ENCODE measurements at regions not wholly inside any gene's neighbourhood (a gene's known extent, or its start where the extent isn't known, plus 50 kb on each side); places are given as distances from the start of the nearest gene placed in this dataset.
"Not testable (repeated sequence)": the region's sequence is repeated elsewhere in the genome, so short reads cannot be mapped to it uniquely, and the experiment has no call there.

- no peak for DNase-seq
Measured at GRCh38 chr13:76331943-76332712, 554.1 kb downstream of the KCTD12 start.

DNA sequence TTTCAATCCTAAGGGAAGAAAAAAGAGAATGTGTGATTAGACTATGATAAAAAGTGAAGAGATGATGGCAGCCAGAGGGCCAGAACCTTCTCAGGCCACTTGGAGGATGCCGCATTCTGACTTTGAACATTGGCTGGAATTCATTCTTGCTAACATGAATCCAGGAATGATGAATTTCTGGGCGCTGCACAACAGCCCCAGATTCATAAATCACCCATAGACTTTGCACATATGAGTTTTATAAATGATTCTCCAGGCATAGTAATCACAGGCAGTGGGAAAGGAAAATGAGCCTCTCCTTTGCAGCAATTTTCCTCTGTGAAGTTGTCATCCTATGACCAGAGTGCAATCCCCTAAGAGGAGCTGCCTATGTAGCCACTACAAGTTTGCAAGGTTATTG, 555.4 kb downstream of the KCTD12 start:
- DNase-seq, result peak; percentile 70

DNA sequence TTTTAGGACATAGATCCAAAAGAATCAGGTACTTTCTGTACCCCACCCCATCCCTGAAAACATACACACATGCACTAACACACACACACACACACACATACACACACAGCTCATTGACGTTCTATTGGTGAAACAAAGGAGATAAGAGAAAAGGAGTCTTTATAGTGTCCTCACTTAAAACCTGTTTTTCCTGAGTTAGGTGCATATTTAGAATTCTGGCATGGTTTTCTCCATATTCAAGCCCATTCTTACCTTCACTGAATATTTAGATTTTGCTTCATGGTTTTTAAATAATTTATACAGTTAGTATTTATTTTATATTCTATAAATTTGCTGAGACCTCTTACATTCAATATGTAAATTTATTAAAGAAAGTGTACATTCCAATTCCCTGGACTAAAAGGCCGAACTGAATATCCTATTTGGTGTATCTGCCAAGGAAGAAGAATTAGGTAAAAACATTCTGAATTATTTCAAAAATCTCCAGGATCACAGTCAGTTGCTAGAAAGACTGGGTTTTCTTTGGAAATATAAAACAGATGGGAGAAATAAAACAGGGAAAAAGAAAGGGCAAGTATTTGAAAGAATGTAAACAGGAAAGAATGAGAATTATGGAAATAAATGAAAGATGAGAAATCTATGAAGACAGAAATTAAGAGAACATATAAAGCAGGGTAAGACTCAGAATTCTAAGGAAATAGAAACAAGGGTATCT, 556.2 kb downstream of the KCTD12 start:
- DNase-seq, result no peak

DNA sequence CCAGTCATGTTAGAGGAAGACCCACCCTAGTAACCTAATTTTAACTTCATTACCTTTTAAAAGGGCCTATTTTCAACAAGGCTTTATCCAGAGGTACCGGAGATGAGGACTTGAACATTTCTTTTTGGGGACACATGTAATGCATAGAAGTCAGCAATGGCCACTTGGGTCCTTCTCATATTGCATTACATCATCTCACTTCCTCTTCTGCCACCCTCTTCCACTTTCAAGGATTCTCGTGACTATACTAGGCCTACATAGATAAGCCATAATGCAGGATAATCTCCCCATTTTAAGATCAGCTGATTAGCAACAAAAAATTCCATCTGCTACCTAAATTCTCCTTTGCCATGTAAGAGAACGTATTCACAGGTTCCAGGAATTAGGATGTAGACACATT, 557.2 kb downstream of the KCTD12 start:
- DNase-seq, result no peak

DNA sequence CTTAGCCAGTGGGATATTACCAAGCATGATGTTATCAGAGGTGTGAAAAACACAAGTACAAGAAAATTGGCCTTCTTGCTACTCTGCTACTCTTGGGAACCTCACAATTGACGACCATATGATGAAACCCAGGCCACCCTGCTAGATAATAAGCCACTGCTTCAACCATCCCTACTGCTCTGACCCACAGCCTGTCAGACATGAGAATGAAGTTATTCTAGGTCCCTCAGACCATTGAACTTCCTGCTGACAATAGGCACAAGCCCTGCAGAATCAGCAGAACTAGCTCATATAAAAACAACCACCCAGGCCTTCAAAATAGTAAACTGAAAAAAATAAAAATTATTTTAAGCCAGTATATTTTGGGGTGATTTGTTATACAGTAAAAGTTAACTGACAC, 559.9 kb downstream of the KCTD12 start:
- DNase-seq, result no peak

- no peak for DNase-seq
Measured at GRCh38 chr13:76319921-76320320, 566.3 kb downstream of the KCTD12 start.

DNA sequence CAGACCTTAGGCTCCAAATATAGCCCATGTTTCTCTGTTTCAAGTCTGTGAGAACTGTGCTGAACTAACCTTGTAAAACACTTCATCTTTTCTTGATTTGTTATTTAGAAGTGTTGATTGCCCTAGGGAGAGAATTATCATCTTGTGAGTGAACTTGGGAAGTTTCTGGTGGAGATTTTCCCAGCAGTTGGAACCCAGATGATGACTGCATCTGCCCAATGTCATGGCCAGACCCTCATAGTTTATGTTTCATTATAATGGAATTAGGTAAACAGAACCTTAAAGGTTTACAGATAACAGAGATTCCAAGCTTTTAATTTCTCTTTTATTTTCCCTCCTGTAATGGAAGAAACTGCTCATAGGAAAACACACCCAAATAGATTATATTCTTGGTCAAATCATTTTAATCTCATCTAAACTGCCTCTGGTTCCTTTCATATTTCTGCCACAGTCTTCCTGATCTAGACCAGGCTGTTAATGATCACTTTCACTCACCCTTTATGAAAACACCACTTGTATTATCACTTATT, 569.1 kb downstream of the KCTD12 start:
- no peak for DNase-seq

DNA sequence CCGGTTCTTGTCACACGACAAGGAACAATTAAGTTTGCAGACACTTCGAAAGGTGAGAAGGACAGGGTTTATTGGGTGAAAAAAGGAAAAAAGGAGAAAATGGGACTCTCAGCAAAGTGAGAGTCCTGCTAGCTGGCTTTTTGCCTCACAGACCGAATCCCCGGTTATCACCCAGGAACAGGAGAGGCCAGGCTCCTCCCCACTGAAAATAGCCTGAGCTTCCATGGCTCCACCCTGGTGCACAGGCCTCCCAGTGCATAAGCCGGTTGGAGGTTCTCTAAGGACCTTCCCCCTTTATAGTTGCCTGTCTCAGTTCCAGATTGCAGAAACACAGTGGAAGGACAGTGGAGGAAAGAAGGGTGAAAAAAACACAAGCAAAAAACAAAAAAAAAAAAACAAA, 571.7 kb downstream of the KCTD12 start:
- no peak for DNase-seq

- no peak for DNase-seq
Measured at GRCh38 chr13:76307142-76307541, 579.1 kb downstream of the KCTD12 start.

DNA sequence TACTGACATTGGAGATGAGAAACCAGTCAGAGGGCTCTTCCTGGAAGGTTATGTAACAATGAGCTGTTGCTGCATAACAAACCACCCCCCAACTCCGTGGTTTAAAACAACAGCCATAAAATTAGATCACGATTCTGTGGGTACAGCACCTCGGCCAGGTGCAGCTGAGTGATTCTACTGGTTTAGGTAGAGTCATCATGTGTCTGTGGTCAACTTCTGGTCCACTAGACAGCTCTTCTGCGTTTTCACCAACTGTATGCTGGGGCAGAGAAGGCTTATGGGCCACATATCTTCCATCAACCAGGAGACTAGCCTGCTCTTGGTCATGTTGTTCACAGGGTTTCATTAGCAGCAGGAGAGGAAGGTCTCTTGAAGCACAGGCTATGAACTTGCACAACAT, 585.5 kb downstream of the KCTD12 start:
- no peak for DNase-seq

DNA sequence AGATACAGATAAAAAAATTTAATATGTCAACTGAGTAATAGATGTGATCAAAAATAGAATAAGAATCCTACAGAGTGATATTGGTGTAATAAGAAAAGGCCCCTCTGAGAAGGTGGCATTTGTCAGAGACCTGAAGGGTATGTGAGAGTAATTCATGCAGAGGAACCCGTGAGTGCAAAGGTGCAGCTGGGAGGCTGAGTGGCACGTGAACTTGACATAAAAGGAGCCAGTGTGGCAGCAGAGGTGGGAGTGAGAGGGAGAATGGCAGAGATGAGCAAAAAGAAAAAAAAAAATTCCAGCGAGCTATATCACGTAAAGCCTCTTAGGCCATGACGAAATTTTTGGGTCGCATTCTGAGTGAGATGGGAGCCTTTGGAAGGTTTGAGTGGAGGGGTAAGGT, 588.9 kb downstream of the KCTD12 start:
- no peak for DNase-seq

DNA sequence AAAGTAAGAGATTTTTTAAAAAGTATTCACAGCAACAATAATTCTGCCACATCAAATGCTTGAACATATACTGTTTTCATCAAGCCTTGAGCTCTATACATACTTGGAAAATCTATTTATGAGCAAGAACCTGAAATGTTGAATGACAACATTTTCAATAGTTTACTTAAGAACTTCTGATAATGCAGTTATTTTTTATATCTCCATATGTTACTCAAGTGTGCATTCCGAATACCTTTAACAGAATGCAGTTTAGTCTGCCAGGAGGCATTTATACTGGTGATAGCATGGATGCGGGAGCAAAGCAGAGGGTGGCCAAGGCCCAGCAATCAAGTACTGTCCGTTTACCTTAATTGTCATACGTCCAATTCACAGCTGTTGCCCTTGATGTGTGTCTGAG, 589.5 kb downstream of the KCTD12 start:
- no peak for DNase-seq

DNA sequence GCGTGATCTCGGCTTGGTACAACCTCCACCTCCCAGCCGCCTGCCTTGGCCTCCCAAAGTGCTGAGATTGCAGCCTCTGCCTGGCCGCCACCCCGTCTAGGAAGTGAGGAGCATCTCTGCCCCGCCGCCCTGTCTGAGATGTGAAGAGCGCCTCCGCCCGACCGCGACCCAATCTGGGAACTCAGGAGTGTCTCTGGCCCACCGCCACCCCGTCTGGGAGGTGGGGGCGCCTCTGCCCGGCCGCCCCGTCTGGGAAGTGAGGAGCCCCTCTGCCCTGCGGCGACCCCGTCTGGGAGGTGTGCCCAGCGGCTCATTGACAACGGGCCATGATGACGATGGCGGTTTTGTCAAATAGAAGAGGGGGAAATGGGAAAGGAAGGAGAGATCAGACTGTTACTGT, 591.2 kb downstream of the KCTD12 start:
- DNase-seq, result not testable (repeated sequence)

DNA sequence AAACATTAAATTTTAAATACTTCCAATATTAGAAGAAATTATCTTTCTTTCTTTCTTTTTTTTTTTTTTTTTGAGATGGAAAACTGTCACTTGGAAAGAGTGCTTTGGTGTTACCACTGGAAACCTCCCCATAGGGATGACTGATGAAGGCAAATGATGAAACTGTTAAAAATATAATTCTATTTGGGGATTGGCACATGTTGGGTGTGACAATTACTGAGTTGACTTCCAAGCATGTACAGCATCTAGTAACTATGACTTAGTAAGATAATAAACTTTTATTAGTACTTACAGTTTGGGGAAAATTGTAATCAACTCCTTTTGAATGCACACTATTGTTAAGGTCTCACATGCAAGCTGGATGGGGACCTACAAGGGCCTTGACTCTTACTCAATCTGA, 592.5 kb downstream of the KCTD12 start:
- DNase-seq, result no peak

- no peak for DNase-seq
Measured at GRCh38 chr13:76293346-76293745, 592.9 kb downstream of the KCTD12 start.

- no peak for DNase-seq
Measured at GRCh38 chr13:76292726-76293125, 593.5 kb downstream of the KCTD12 start.

DNA sequence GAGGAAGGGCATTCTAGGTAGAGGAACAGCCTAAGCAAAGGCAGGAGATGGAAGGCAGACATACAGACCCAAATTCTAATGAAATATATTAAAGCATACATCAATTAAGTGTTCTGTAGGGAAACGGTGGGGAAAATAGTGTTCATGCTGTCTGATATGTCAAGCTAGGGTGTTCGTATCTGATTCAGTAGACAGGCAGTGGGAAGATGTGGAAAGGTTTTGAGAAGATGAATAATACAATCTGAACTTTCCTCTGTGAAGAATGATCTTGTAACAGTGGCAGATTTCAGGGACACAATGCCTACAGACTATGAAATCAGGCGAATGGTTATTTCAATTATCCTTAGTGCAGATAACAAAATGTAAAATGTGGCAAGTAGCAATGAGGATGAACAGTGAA, 594.2 kb downstream of the KCTD12 start:
- no peak for DNase-seq

DNA sequence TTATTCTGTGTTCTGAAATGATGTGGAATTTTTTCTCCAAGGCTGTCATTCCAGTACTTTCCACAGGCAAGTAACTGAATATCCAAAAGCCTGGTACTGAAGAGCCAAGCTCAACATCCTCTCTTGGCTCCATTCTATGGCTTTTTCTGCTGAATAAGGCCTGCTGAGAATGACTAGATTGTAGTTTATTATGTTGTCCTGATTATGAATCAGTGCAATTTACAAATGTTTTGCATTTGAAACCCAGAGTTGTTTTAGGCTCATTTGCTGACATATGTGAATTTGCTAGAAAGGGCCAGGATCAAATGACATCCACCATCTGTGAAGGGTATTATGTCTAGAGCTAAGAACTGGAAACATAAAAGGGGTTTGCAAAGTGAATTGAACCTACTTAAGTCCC, 596.6 kb downstream of the KCTD12 start:
- no peak for DNase-seq

DNA sequence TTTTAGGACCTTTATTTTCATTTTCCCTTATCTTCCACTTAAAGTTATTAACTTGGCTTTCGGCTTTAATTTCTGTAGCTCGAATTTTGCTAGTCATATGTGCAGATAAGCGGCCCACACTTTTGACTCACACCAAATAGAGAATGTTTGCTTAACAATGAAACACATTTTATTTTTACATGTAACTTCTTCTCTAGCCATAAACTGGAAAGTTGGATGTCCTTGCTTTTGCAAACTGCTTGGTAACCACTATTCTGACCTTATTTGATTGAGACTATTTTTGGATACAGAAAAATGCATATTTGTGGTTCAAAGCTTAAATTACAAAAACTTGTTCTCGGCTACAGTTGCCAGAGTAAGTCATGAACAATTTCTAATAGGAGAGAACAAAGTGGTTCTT, 600.0 kb downstream of the KCTD12 start:
- DNase-seq, result no peak

DNA sequence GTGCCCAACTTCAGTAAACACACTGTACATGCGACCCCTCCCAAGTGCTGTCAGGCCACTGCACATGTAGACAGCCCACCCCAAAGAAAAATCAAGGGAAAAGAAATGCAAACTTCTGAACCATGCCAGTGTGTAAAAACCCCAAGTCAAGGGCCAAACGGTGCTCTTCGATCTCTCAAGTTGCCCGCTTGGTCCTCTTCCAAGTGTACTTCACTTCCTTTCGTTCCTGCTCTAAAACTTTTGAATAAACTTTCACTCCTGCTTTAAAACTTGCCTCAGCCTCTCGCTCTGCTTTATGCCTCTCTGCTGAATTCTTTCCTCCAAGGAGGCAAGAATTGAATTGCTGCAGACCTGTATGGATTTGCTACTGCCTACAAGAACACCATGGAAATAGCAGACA, 600.7 kb downstream of the KCTD12 start:
- DNase-seq, result no peak

DNA sequence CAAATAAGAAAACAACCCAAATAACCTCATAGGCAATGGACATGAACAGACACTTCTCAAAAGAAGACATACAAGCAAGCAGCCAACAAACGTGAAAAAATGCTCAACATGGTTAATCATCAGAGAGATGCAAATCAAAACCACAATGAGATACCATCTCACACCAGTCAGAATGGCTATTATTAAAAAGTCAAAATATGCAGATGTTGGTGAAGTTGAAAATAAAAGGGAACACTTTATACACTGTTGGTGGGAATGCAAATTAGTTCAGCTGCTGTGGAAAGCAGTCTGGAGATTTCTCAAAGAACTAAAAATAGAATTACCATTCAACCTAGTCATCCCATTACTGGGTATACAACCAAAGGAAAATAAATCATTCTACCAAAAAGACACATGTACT, 606.4 kb downstream of the KCTD12 start:
- not testable (repeated sequence) for DNase-seq

DNA sequence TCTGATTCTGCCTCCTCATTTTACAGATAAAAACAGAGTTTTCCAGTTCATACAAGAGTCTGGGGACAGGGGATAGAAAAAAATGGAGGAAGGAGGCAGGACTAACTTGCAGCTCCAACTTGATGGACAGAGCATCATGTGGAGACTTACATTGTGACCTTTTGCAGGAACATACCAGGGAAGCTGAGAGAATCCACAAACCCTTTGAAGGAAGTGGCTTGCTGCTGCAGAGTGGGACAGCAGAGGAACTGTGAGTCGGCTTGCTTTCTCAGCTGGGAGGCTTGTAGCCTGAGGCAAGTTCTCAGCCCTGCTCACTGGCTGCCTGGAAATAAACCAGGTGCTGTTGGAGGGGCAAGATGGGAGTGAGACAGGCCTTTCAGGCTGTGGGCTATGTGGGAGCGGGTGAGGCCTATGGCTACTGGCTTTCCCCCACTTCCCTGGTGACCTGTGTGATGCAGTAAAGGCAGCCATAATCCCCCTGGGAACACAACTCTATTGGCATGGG, 614.4 kb downstream of the KCTD12 start:
- DNase-seq, result no peak

DNA sequence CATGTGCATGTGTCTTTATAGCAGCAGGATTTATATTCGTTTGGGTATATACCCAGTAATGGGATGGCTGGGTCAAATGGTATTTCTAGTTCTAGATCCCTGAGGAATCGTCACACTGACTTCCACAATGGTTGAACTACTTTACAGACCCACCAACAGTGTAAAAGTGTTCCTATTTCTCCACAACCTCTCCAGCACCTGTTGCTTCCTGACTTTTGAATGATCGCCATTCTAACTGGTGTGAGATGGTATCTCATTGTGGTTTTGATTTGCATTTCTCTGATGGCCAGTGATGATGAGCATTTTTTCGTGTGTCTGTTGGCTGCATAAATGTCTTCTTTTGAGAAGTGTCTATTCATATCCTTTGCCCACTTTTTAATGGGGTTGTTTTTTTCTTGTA, 617.9 kb downstream of the KCTD12 start:
- not testable (repeated sequence) for DNase-seq

DNA sequence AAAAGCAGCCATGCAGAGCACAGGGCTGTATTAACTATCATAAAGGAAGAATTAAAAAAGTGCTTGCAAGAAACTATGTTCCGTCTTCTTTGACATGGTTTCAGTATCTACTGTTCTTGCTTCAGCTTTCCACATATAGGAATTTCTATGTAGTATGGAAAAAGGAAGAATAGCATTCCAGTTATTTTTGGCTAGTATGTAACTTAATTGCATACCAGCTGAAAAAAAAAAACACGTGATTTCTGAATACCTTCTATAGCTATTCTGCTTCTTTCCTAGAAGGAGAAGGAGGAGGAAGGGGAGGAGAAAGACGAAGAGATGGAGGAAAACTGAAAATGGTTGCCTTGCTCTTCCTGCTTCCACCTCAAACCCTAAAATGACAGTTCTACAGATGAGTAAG, 619.0 kb downstream of the KCTD12 start:
- DNase-seq, result no peak
